AG04449 (cell line): ENCODE measurements at regions not wholly inside any gene's neighbourhood (a gene's known extent, or its start where the extent isn't known, plus 50 kb on each side); places are given as distances from the start of the nearest gene placed in this dataset.

Source experiments
- CTCF ChIA-PET: fragments of 350-600 bp; formaldehyde crosslinking; extraction: SDS; loops from one replicate; lab custom pipeline; 2021; ENCODE audit warnings: antibody characterized with exemption; lab: Yijun Ruan, JAX
- POLR2A ChIA-PET: fragments of 400-600, 350-600 bp; formaldehyde crosslinking; extraction: SDS; loops from one replicate; lab custom pipeline; 2020; ENCODE audit warnings: antibody characterized with exemption, inconsistent platforms; lab: Yijun Ruan, JAX
- DNase-seq: peaks from one replicate; pipeline ENCODE4 v3.0.0-alpha.2; 2010; ENCODE audit warnings: low read depth, low spot score
- H3K4me3 ChIP-seq: 2 replicates; pipeline ENCODE4 v1.5.1; 2011; ENCODE audit warnings: low read depth, mild to moderate bottlenecking, control low read depth, low read length
- TF ChIP-seq, protein P1 (sequence below): IDR thresholded peaks from one replicate; pipeline ENCODE4 v1.5.1; 2011; ENCODE audit warnings: mild to moderate bottlenecking, moderate library complexity, low read length, control low read depth, inconsistent platforms; ENCODE audit not compliant: insufficient read depth; ENCODE audit errors: missing control alignments

- TF ChIP-seq, protein P1, sequence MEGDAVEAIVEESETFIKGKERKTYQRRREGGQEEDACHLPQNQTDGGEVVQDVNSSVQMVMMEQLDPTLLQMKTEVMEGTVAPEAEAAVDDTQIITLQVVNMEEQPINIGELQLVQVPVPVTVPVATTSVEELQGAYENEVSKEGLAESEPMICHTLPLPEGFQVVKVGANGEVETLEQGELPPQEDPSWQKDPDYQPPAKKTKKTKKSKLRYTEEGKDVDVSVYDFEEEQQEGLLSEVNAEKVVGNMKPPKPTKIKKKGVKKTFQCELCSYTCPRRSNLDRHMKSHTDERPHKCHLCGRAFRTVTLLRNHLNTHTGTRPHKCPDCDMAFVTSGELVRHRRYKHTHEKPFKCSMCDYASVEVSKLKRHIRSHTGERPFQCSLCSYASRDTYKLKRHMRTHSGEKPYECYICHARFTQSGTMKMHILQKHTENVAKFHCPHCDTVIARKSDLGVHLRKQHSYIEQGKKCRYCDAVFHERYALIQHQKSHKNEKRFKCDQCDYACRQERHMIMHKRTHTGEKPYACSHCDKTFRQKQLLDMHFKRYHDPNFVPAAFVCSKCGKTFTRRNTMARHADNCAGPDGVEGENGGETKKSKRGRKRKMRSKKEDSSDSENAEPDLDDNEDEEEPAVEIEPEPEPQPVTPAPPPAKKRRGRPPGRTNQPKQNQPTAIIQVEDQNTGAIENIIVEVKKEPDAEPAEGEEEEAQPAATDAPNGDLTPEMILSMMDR, result no peak
- CTCF ChIA-PET, result no interaction called here
- DNase-seq, result no peak
- POLR2A ChIA-PET, result no interaction called here
- no peak overlapping the region for H3K4me3 ChIP-seq
Observed at GRCh38 chr4:96139251-96139929, 299.5 kb downstream of the PDHA2 start.

- ChIA-PET POLR2A (no interaction called here), CTCF (no interaction called here)
- no peak for DNase-seq
- no peak overlapping the region for H3K4me3 ChIP-seq
- TF ChIP-seq, protein P1, result no peak
Observed at GRCh38 chr4:96145601-96146000, 305.7 kb downstream of the PDHA2 start.

DNA sequence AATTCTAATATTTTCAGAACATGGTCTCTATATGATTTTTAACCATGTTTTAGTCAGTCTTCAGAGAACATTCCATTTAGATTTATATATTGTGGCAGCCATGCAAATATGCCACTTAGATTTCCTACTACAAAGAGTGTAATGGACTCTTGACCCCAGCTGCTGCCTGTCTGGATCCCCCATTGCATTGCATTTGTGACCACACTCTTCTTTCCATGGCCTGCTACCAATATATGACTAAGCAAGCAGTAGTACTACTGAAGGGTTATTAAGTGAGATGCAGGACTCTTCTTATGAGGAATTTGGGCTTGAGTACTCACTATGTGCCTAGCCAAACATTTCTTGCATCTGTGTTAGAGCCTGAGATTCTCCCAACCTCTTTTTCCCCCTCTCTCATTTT is 306.8 kb downstream of the PDHA2 start:
- TF ChIP-seq, protein P1, result no peak
- ChIA-PET CTCF (no interaction called here), POLR2A (no interaction called here)
- H3K4me3 ChIP-seq, result no peak overlapping the region
- DNase-seq, result no peak

- ChIA-PET POLR2A (no interaction called here), CTCF (no interaction called here)
- H3K4me3 ChIP-seq, result no peak overlapping the region
- no peak for DNase-seq
- TF ChIP-seq, protein P1, result no peak
Observed at GRCh38 chr4:96149894-96150293, 310.0 kb downstream of the PDHA2 start.

GRCh38 chr4:96150466-96150865 is 310.6 kb downstream of the PDHA2 start:
- CTCF ChIA-PET, result no interaction called here
- TF ChIP-seq, protein P1, result no peak

DNA sequence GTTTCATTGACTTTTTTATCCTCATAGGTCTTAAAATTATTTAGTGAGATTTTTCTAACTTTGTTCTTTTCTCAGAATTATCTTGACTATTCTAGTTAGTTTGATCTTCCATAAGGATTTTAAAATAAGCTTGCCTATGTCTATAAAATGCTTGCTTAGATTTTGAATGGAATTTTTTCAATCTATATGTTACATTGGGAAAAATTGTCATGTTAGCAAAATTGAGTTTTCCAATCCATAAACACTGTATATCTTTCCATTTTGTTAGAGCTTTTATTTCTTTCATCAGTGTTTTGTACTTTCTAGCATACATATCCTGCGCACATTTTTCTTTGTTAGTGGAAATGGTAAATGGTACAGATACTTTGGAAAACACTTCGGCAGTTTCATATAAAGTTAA is 312.9 kb downstream of the PDHA2 start:
- POLR2A ChIA-PET, result no interaction called here
- no peak for DNase-seq
- CTCF ChIA-PET, result no interaction called here
- TF ChIP-seq, protein P1, result no peak
- no peak overlapping the region for H3K4me3 ChIP-seq

More at GRCh38 chr4:96150466-96150865, 310.6 kb downstream of the PDHA2 start:
- DNase-seq, result no peak
- POLR2A ChIA-PET, result no interaction called here
- no peak overlapping the region for H3K4me3 ChIP-seq
